Endothelial cell of umbilical vein (primary cell): ENCODE measurements at regions not wholly inside any gene's neighbourhood (a gene's known extent, or its start where the extent isn't known, plus 50 kb on each side); places are given as distances from the start of the nearest gene placed in this dataset.

Source experiments
- BruUV-seq: library from RNA; stranded (reverse); fragments of 400-500 nt; replicated peaks from 2 replicates; lab custom pipeline; 2021; lab: Mats Ljungman, UMichigan
- CTCF ChIA-PET: fragments of 300-600, 350-600 bp; sonication (Branson Sonifier 250); formaldehyde crosslinking; loops from one replicate; lab custom pipeline; 2021; ENCODE audit warnings: antibody characterized with exemption, inconsistent platforms; lab: Charles Lee
- POLR2A ChIA-PET: fragments of 300-600, 350-600 bp; sonication (Branson Sonifier 250); formaldehyde crosslinking; loops from one replicate; lab custom pipeline; 2021; ENCODE audit warnings: antibody characterized with exemption, inconsistent platforms; lab: Charles Lee
- DNase-seq: peaks from one replicate; pipeline ENCODE4 v3.0.0-alpha.2; 2011; ENCODE audit warnings: low read depth, low spot score
- FAIRE-seq: peaks from 2 replicates; lab custom pipeline; 2011; peaks lifted over from hg19 to GRCh38; lab: Jason Lieb, UNC
- H2AFZ ChIP-seq: 2 replicates; pipeline ENCODE4 v1.6.0; 2012; ENCODE audit warnings: low read depth, low read length, control low read depth, inconsistent platforms
- H3K27ac ChIP-seq: 2 replicates; pipeline ENCODE4 v1.5.1; 2011; ENCODE audit warnings: low read depth, mild to moderate bottlenecking, control low read depth, low read length, moderate library complexity; ENCODE audit not compliant: insufficient read depth
- H3K27me3 ChIP-seq, 2 experiments: 2 replicates each; pipeline versions ENCODE4 v1.6.0 to v1.6.1; 2011; ENCODE audit warnings: low read length in 2 of 2, mixed read lengths in 1 of 2; ENCODE audit not compliant: control insufficient read depth in 2 of 2, insufficient read depth in 2 of 2
- H3K36me3 ChIP-seq, 2 experiments: 2 replicates in 1 of 2; 3 replicates in 1 of 2; pipeline ENCODE4 v1.5.1; 2011; ENCODE audit warnings: low read length in 2 of 2, mild to moderate bottlenecking in 1 of 2, moderate library complexity in 1 of 2; ENCODE audit not compliant: control insufficient read depth in 2 of 2, insufficient read depth in 2 of 2; ENCODE audit errors: extremely low read depth in 1 of 2
- H3K4me1 ChIP-seq: 3 replicates; pipeline ENCODE4 v1.5.1; 2011; ENCODE audit warnings: mild to moderate bottlenecking, low read length; ENCODE audit not compliant: control insufficient read depth, insufficient read depth; ENCODE audit errors: extremely low read depth
- H3K4me2 ChIP-seq: 2 replicates; pipeline ENCODE4 v1.6.1; 2011; ENCODE audit warnings: low read length, control low read depth, mixed read lengths; ENCODE audit not compliant: insufficient read depth
- H3K4me3 ChIP-seq, 3 experiments: fragments of 200-600 bp in 1 of 3; sonication (generic), shearing (Covaris generic) in 1 of 3; replicated peaks in 1 of 3; 2 replicates each; pipeline ENCODE4 v1.5.1; 2011 to 2016; ENCODE audit warnings: control low read depth in 3 of 3, low read length in 3 of 3, mild to moderate bottlenecking in 2 of 3, inconsistent platforms in 1 of 3, low read depth in 1 of 3, moderate library complexity in 1 of 3; ENCODE audit not compliant: insufficient read depth in 1 of 3
- H3K79me2 ChIP-seq: 2 replicates; pipeline ENCODE4 v1.6.0; 2012; ENCODE audit warnings: low read length, inconsistent platforms; ENCODE audit not compliant: control insufficient read depth, insufficient read depth
- H3K9ac ChIP-seq: replicated peaks from 2 replicates; pipeline ENCODE3; 2011; ENCODE audit warnings: low read length, control low read depth; ENCODE audit not compliant: insufficient read depth; ENCODE audit errors: extremely low read depth
- H3K9me1 ChIP-seq: replicated peaks from 3 replicates; pipeline ENCODE4 v1.6.0; 2011; ENCODE audit warnings: mild to moderate bottlenecking, low read length; ENCODE audit not compliant: control insufficient read depth, insufficient read depth; ENCODE audit errors: extremely low read depth
- H3K9me3 ChIP-seq: replicated peaks from 2 replicates; pipeline ENCODE4 v1.5.1; 2012; ENCODE audit warnings: low read length, inconsistent platforms; ENCODE audit not compliant: control insufficient read depth, insufficient read depth
- H4K20me1 ChIP-seq: replicated peaks from 2 replicates; pipeline ENCODE3; 2011; ENCODE audit warnings: mild to moderate bottlenecking, low read length; ENCODE audit not compliant: control insufficient read depth, insufficient read depth; ENCODE audit errors: extremely low read depth
- CTCF ChIP-seq, 2 donors: IDR thresholded peaks; 1 replicate in 1 of 2; 2 replicates in 1 of 2; pipeline ENCODE4 v1.5.1; 2011; ENCODE audit warnings: low read length in 2 of 2, mild to moderate bottlenecking in 2 of 2, moderate library complexity in 2 of 2, control low read depth in 1 of 2, inconsistent platforms in 1 of 2, low read depth in 1 of 2; ENCODE audit not compliant: insufficient read depth in 1 of 2; ENCODE audit errors: extremely low read depth in 1 of 2
- EZH2 ChIP-seq: IDR thresholded peaks from 2 replicates; pipeline ENCODE4 v1.6.1; 2012; ENCODE audit warnings: borderline replicate concordance, low read depth, mild to moderate bottlenecking, moderate library complexity, low read length, inconsistent platforms; ENCODE audit not compliant: severe bottlenecking
- FOS ChIP-seq: IDR thresholded peaks from 2 replicates; pipeline ENCODE4 v1.6.1; 2011; ENCODE audit warnings: mild to moderate bottlenecking, low read length, moderate library complexity, borderline replicate concordance; ENCODE audit not compliant: insufficient read depth
- GATA2 ChIP-seq: IDR thresholded peaks from 2 replicates; pipeline ENCODE4 v1.7.0; 2011; ENCODE audit warnings: low read depth, mild to moderate bottlenecking, moderate library complexity, mixed read lengths, low read length; ENCODE audit not compliant: insufficient read length, insufficient read depth
- JUN ChIP-seq: IDR thresholded peaks from 2 replicates; pipeline ENCODE4 v1.6.1; 2011; ENCODE audit warnings: borderline replicate concordance, low read depth; ENCODE audit not compliant: insufficient read length, insufficient read depth
- MAX ChIP-seq: IDR thresholded peaks from 2 replicates; pipeline ENCODE4 v1.6.1; 2011; ENCODE audit not compliant: insufficient read depth, insufficient read length
- MYC ChIP-seq: IDR thresholded peaks from one replicate; pipeline ENCODE4 v1.6.1; 2011; ENCODE audit warnings: mild to moderate bottlenecking, low read depth, low read length
- POLR2A ChIP-seq: IDR thresholded peaks from 2 replicates; pipeline ENCODE4 v1.6.1; 2012; ENCODE audit warnings: low read depth, mild to moderate bottlenecking, control low read depth, low read length
- POLR2AphosphoS5 ChIP-seq: IDR thresholded peaks from 2 replicates; pipeline ENCODE4 v1.6.1; 2012; ENCODE audit warnings: low read depth, mild to moderate bottlenecking, control low read depth, low read length, moderate library complexity; ENCODE audit not compliant: insufficient read depth
- dilution Hi-C: fragments of 300-500 bp; cut with MboI; formaldehyde crosslinking; loops from one replicate; pipeline ENCODE4 v1.15.0; 2019; ENCODE audit warnings: low sequenced_read_pairs; ENCODE audit not compliant: extremely low pct_ligation_motif_present
- intact Hi-C: fragments of 100-400 bp; cut with micrococcal nuclease; formaldehyde crosslinking; loops from one replicate; pipeline ENCODE4 v1.10.0; 2022

- Histone ChIP-seq H3K27ac (no peak overlapping the region), H4K20me1 (no peaks in the 10 kb centered on the region), H2AFZ (no peak overlapping the region), H3K4me3 (no peak overlapping the region), H3K9me3 (no peaks in the 10 kb centered on the region), H3K79me2 (no peaks in the 10 kb centered on the region), H3K9me1 (no peaks in the 10 kb centered on the region), H3K9ac (no peak overlapping the region), H3K36me3 (no peaks in the 10 kb centered on the region), H3K4me1 (peaks cover 7% of the 10 kb centered on the region), H3K4me2 (no peak overlapping the region), H3K27me3 (no peaks in the 10 kb centered on the region)
- TF ChIP-seq JUN = no peak
- no peak for TF ChIP-seq FOS
- TF ChIP-seq POLR2AphosphoS5 = no peak
- TF ChIP-seq EZH2 = no peak
- TF ChIP-seq MYC = no peak
- no peak for TF ChIP-seq GATA2
- TF ChIP-seq MAX = no peak
- TF ChIP-seq CTCF (IDR thresholded peaks at IDR 0.05; ENCODE audit: extremely low read depth in 1 of 2, insufficient read depth in 1 of 2, low read depth in 1 of 2, low read length in 2 of 2) = no peak
- no peak for TF ChIP-seq POLR2A
- ChIA-PET CTCF (no interaction called here), POLR2A (no interaction called here)
- DNase-seq = no peak
- no peak for FAIRE-seq
- intact Hi-C loops = loop anchor here (5.0 kb wide), 1 partner anchor 350 kb away; no protein-coding TSS in a partner anchor
- BruUV-seq = no TSS peak
- dilution Hi-C loops = no loop called here
Observed at GRCh38 chrX:113391875-113392274, 551.2 kb upstream of the AMOT start.
